SK-N-SH (cell line): ENCODE measurements at regions not wholly inside any gene's neighbourhood (a gene's known extent, or its start where the extent isn't known, plus 50 kb on each side); places are given as distances from the start of the nearest gene placed in this dataset.

ENCODE experiments used
- CTCF ChIA-PET: fragments of 300-600, 350-600 bp; formaldehyde crosslinking; extraction: SDS; loops from one replicate; lab custom pipeline; 2021; lab: Yijun Ruan, JAX
- POLR2A ChIA-PET: fragments of 350-600 bp; sonication (Branson Sonifier 250); formaldehyde crosslinking; extraction: SDS; loops from one replicate; lab custom pipeline; 2020; ENCODE audit warnings: antibody characterized with exemption, inconsistent platforms; lab: Yijun Ruan, JAX
- DNase-seq: peaks from one replicate; pipeline ENCODE4 v3.0.0; 2012
- H2AFZ ChIP-seq: fragments of 200-600 bp; sonication (generic); 2 replicates; pipeline ENCODE4 v1.8.1; 2016; ENCODE audit warnings: antibody characterized with exemption, mild to moderate bottlenecking, low read depth
- H3F3A ChIP-seq: fragments of 200-600 bp; sonication (generic); replicated peaks from 2 replicates; pipeline ENCODE3; 2016; ENCODE audit warnings: antibody characterized with exemption, mild to moderate bottlenecking; ENCODE audit not compliant: insufficient read depth
- H3K27ac ChIP-seq, 2 experiments: fragments of 200-500 bp in 1 of 2; fragments of 200-600 bp in 1 of 2; sonication (Bioruptor generic) in 1 of 2; sonication (generic), shearing (Covaris generic) in 1 of 2; 2 replicates each; pipeline versions ENCODE4 v1.5.1 to v1.6.1; 2014 to 2016; ENCODE audit warnings: low read depth in 2 of 2, inconsistent platforms in 1 of 2, low read length in 1 of 2, mild to moderate bottlenecking in 1 of 2, mixed read lengths in 1 of 2
- H3K27me3 ChIP-seq: fragments of 200-600 bp; sonication (generic), shearing (Covaris generic); 2 replicates; pipeline ENCODE4 v1.6.1; 2016; ENCODE audit warnings: mixed run types; ENCODE audit not compliant: insufficient read depth
- H3K36me3 ChIP-seq, 2 experiments: fragments of 200-500 bp in 1 of 2; fragments of 200-600 bp in 1 of 2; sonication (Bioruptor generic) in 1 of 2; sonication (generic) in 1 of 2; replicated peaks in 1 of 2; 2 replicates each; pipeline versions ENCODE3 to v1.5.1; 2014 to 2016; ENCODE audit warnings: low read length in 1 of 2, mild to moderate bottlenecking in 1 of 2; ENCODE audit not compliant: insufficient read depth in 2 of 2, control insufficient read depth in 1 of 2
- H3K4me1 ChIP-seq, 2 experiments: fragments of 200-500 bp in 1 of 2; fragments of 200-600 bp in 1 of 2; sonication (Bioruptor generic) in 1 of 2; sonication (generic), shearing (Covaris generic) in 1 of 2; 2 replicates each; pipeline versions ENCODE4 v1.5.1 to v1.6.1; 2014 to 2016; ENCODE audit warnings: low read depth in 1 of 2, low read length in 1 of 2, mixed run types in 1 of 2; ENCODE audit not compliant: insufficient read depth in 2 of 2, control insufficient read depth in 1 of 2
- H3K4me2 ChIP-seq: fragments of 200-600 bp; sonication (generic), shearing (Covaris generic); 2 replicates; pipeline ENCODE4 v1.6.1; 2017; ENCODE audit warnings: mixed run types
- H3K4me3 ChIP-seq, 2 experiments: fragments of 200-500 bp in 1 of 2; fragments of 200-600 bp in 1 of 2; sonication (Bioruptor generic) in 1 of 2; sonication (generic), shearing (Covaris generic) in 1 of 2; 2 replicates each; pipeline versions ENCODE4 v1.5.1 to v1.8.1; 2014 to 2016; ENCODE audit warnings: low read depth in 2 of 2, inconsistent platforms in 1 of 2, low read length in 1 of 2, mild to moderate bottlenecking in 1 of 2, mixed read lengths in 1 of 2, moderate library complexity in 1 of 2
- H3K79me2 ChIP-seq: fragments of 200-600 bp; sonication (generic); 2 replicates; pipeline ENCODE4 v1.8.1; 2017; ENCODE audit warnings: mild to moderate bottlenecking; ENCODE audit not compliant: insufficient read depth
- H3K9ac ChIP-seq: fragments of 200-600 bp; sonication (generic); 2 replicates; pipeline ENCODE4 v1.6.1; 2017; ENCODE audit warnings: mixed run types
- H3K9me2 ChIP-seq: fragments of 200-600 bp; sonication (generic); 2 replicates; pipeline ENCODE4 v1.6.1; 2017; ENCODE audit warnings: mixed run types
- H3K9me3 ChIP-seq: fragments of 200-600 bp; sonication (generic); 2 replicates; pipeline ENCODE4 v1.6.1; 2017; ENCODE audit warnings: mixed run types, mild to moderate bottlenecking, moderate library complexity
- H4K20me1 ChIP-seq: fragments of 200-600 bp; sonication (generic); 2 replicates; pipeline ENCODE4 v1.6.1; 2017; ENCODE audit warnings: mild to moderate bottlenecking, mixed run types; ENCODE audit not compliant: insufficient read depth
- CHD2 ChIP-seq: fragments of 150-350 bp; IDR thresholded peaks from 2 replicates; pipeline ENCODE4 v1.6.1; 2018; ENCODE audit warnings: low read length; ENCODE audit not compliant: partially characterized antibody
- EP300 ChIP-seq, 2 experiments: IDR thresholded peaks; 2 replicates each; pipeline versions ENCODE4 v1.4.0 to v1.6.1; 2012; ENCODE audit warnings: borderline replicate concordance in 1 of 2, low read depth in 1 of 2, low read length in 1 of 2
- EZH2phosphoT487 ChIP-seq: fragments of 200-600 bp; sonication (generic); IDR thresholded peaks from 2 replicates; pipeline ENCODE4 v1.6.1; 2017; ENCODE audit warnings: low read depth, mixed run types, mild to moderate bottlenecking, antibody characterized with exemption, moderate library complexity, borderline replicate concordance
- FOSL2 ChIP-seq: IDR thresholded peaks from 2 replicates; pipeline ENCODE4 v1.4.0; 2012; ENCODE audit warnings: low read depth, mild to moderate bottlenecking, moderate library complexity, borderline replicate concordance
- FOXM1 ChIP-seq: IDR thresholded peaks from 2 replicates; pipeline ENCODE4 v1.4.0; 2012; ENCODE audit warnings: low read depth, mild to moderate bottlenecking
- JUND ChIP-seq: IDR thresholded peaks from 2 replicates; pipeline ENCODE4 v1.4.0; 2012
- MAX ChIP-seq: IDR thresholded peaks from 2 replicates; pipeline ENCODE4 v1.4.0; 2012; ENCODE audit warnings: low read depth
- MEF2A ChIP-seq: IDR thresholded peaks from 2 replicates; pipeline ENCODE4 v1.4.0; 2012; ENCODE audit warnings: low read depth, borderline replicate concordance
- NFIC ChIP-seq: IDR thresholded peaks from 2 replicates; pipeline ENCODE4 v1.4.0; 2012; ENCODE audit warnings: borderline replicate concordance
- NRF1 ChIP-seq: IDR thresholded peaks from 2 replicates; pipeline ENCODE4 v1.6.1; 2012; ENCODE audit warnings: low read depth, mild to moderate bottlenecking, low read length
- RAD21 ChIP-seq: IDR thresholded peaks from 2 replicates; pipeline ENCODE4 v1.6.1; 2012; ENCODE audit warnings: mild to moderate bottlenecking, low read length
- RCOR1 ChIP-seq: fragments of 150-350 bp; IDR thresholded peaks from 2 replicates; pipeline ENCODE4 v1.6.1; 2017; ENCODE audit warnings: antibody characterized with exemption, low read length
- RXRA ChIP-seq: IDR thresholded peaks from 2 replicates; pipeline ENCODE4 v1.4.0; 2012; ENCODE audit warnings: low read depth, mild to moderate bottlenecking, borderline replicate concordance
- TAF1 ChIP-seq: IDR thresholded peaks from 2 replicates; pipeline ENCODE4 v1.6.1; 2012; ENCODE audit warnings: low read depth, mild to moderate bottlenecking, low read length, moderate library complexity, borderline replicate concordance
- TEAD4 ChIP-seq: IDR thresholded peaks from 2 replicates; pipeline ENCODE4 v1.4.0; 2012; ENCODE audit warnings: mild to moderate bottlenecking, borderline replicate concordance; ENCODE audit not compliant: insufficient read depth
- USF1 ChIP-seq: IDR thresholded peaks from 2 replicates; pipeline ENCODE4 v1.4.0; 2012; ENCODE audit warnings: low read depth, borderline replicate concordance
- USF2 ChIP-seq: fragments of 150-350 bp; IDR thresholded peaks from 2 replicates; pipeline ENCODE4 v1.6.1; 2017; ENCODE audit warnings: antibody characterized with exemption, low read length, low read depth, borderline replicate concordance
- YY1 ChIP-seq: IDR thresholded peaks from 2 replicates; pipeline ENCODE4 v1.4.0; 2012; ENCODE audit warnings: low read depth, mild to moderate bottlenecking
- whole genome bisulfite sequencing: methylation state at CpG from one replicate; pipeline ENCODE4 v1.1.6; 2017; ENCODE audit warnings: low lambda C conversion rate; 5-methylcytosine and 5-hydroxymethylcytosine counted together

- no peak overlapping the region for H3K9ac ChIP-seq
- ChIA-PET CTCF (no interaction called here), POLR2A (no interaction called here)
- H3K27ac ChIP-seq: no peak overlapping the region
- H3K79me2 ChIP-seq: no peaks in the 10 kb centered on the region
- no peaks in the 10 kb centered on the region for H3K9me3 ChIP-seq
- H3K27me3 ChIP-seq: no peaks in the 10 kb centered on the region
- no peak overlapping the region for H3K4me3 ChIP-seq
- no peaks in the 10 kb centered on the region for H3K36me3 ChIP-seq
- H3K4me1 ChIP-seq: no peaks in the 10 kb centered on the region
- H4K20me1 ChIP-seq: no peaks in the 10 kb centered on the region
- H3K4me2 ChIP-seq: no peak overlapping the region
- WGBS: 28% methylated on average over 3 of the region's 3 CpGs
- H3F3A ChIP-seq: no peaks in the 10 kb centered on the region
- no peaks in the 10 kb centered on the region for H3K9me2 ChIP-seq
- H2AFZ ChIP-seq: no peak overlapping the region
- no peak for DNase-seq
- no peak for TF ChIP-seq YY1
- no peak for TF ChIP-seq EP300 (IDR thresholded peaks at IDR 0.05; ENCODE audit: borderline replicate concordance in 1 of 2, low read depth in 1 of 2, low read length in 1 of 2)
- TF ChIP-seq MEF2A: no peak
- no peak for TF ChIP-seq TAF1
- no peak for TF ChIP-seq CHD2
- no peak for TF ChIP-seq NFIC
- TF ChIP-seq USF1: no peak
- no peak for TF ChIP-seq FOXM1
- no peak for TF ChIP-seq RAD21
- TF ChIP-seq USF2: no peak
- no peak for TF ChIP-seq EZH2phosphoT487
- no peak for TF ChIP-seq RCOR1
- TF ChIP-seq MAX: no peak
- no peak for TF ChIP-seq TEAD4
- TF ChIP-seq FOSL2: no peak
Observed at GRCh38 chr5:114700823-114701222, 339.0 kb downstream of the KCNN2 start.

GRCh38 chr5:114695292-114695904 lies 333.5 kb downstream of the KCNN2 start:
- CTCF ChIA-PET: no interaction called here
- H3K27me3 ChIP-seq: no peaks in the 10 kb centered on the region
- TF ChIP-seq JUND: no peak
- TF ChIP-seq NRF1: no peak
- no peak for TF ChIP-seq MAX
- TF ChIP-seq RAD21: no peak
- no peak for TF ChIP-seq MEF2A
- no peak for TF ChIP-seq RXRA
- TF ChIP-seq, all 33 proteins: peak for 0
- Histone ChIP-seq H3K4me3 (no peak overlapping the region), H3K79me2 (no peaks in the 10 kb centered on the region), H3K4me2 (no peak overlapping the region), H3K9me3 (no peaks in the 10 kb centered on the region), H3K9ac (no peak overlapping the region), H3F3A (no peaks in the 10 kb centered on the region), H3K9me2 (no peaks in the 10 kb centered on the region), H3K36me3 (no peaks in the 10 kb centered on the region), H3K27ac (no peak overlapping the region), H3K4me1 (no peaks in the 10 kb centered on the region), H2AFZ (no peak overlapping the region), H4K20me1 (no peaks in the 10 kb centered on the region)
- 59% methylated on average over 9 of the region's 27 CpGs for WGBS
- POLR2A ChIA-PET: no interaction called here
- DNase-seq: no peak
